Fibroblast of villous mesenchyme (primary cell): ENCODE measurements at regions not wholly inside any gene's neighbourhood (a gene's known extent, or its start where the extent isn't known, plus 50 kb on each side); places are given as distances from the start of the nearest gene placed in this dataset.

ENCODE experiments used
- DNase-seq: peaks from one replicate; pipeline ENCODE4 v3.0.0-alpha.2; 2010; ENCODE audit warnings: low read depth
- H3K4me3 ChIP-seq: 2 replicates; pipeline ENCODE4 v1.5.1; 2011; ENCODE audit warnings: low read depth, mild to moderate bottlenecking, low read length
- TF ChIP-seq, protein P1 (sequence below): IDR thresholded peaks from 2 replicates; pipeline ENCODE4 v1.5.1; 2012; ENCODE audit warnings: low read depth, mild to moderate bottlenecking, low read length; ENCODE audit not compliant: insufficient read depth

DNA sequence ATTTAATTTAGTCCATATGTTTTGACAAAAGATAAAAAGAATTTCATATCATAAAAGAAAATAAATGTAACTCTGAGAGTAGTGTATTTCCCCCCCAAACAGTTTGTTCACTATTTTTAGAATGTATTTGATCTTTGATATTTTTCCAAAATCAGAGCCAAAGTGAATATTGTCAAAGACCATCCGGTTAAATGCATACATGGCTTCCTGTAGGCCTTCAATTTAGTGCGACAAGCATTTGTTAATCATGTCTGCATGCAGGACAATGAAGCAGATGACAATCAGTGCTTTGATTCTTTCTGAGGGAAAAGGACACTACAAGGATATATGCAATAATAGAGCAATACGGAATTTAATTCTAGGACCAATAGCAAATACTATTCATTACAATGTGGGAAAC lies 79.8 kb downstream of the ACTBL2 start:
- TF ChIP-seq, protein P1, sequence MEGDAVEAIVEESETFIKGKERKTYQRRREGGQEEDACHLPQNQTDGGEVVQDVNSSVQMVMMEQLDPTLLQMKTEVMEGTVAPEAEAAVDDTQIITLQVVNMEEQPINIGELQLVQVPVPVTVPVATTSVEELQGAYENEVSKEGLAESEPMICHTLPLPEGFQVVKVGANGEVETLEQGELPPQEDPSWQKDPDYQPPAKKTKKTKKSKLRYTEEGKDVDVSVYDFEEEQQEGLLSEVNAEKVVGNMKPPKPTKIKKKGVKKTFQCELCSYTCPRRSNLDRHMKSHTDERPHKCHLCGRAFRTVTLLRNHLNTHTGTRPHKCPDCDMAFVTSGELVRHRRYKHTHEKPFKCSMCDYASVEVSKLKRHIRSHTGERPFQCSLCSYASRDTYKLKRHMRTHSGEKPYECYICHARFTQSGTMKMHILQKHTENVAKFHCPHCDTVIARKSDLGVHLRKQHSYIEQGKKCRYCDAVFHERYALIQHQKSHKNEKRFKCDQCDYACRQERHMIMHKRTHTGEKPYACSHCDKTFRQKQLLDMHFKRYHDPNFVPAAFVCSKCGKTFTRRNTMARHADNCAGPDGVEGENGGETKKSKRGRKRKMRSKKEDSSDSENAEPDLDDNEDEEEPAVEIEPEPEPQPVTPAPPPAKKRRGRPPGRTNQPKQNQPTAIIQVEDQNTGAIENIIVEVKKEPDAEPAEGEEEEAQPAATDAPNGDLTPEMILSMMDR: no peak
- no peak for DNase-seq
- no peak overlapping the region for H3K4me3 ChIP-seq

- DNase-seq: no peak
- no peak overlapping the region for H3K4me3 ChIP-seq
- TF ChIP-seq, protein P1: no peak
Measured at GRCh38 chr5:57402348-57402747, 80.3 kb downstream of the ACTBL2 start.

- no peak overlapping the region for H3K4me3 ChIP-seq
- no peak for DNase-seq
- TF ChIP-seq, protein P1: no peak
Measured at GRCh38 chr5:57398413-57399093, 84.1 kb downstream of the ACTBL2 start.

GRCh38 chr5:57396701-57397100 lies 85.9 kb downstream of the ACTBL2 start:
- TF ChIP-seq, protein P1: no peak
- DNase-seq: no peak
- no peak overlapping the region for H3K4me3 ChIP-seq

- DNase-seq: no peak
- TF ChIP-seq, protein P1: no peak
- H3K4me3 ChIP-seq: no peak overlapping the region
Measured at GRCh38 chr5:57394421-57395210, 88.0 kb downstream of the ACTBL2 start.

DNA sequence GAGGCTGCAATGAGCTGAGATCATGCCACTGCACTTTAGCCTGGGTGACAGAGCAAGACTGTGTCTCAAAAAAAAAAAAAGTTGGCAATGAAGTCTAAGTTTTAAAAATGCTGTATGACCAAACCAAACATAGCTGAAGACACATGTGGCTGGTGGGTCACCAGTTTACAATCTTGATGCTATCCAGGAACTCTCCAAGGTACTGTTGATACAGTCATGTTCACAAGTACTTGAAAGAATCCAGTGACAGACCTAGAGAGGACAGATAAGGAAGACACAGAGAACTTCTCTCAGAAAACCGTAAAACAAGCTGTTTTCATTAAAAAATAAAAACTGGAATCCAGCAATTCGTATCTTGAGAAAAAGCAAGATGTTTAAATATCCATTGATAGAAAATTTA lies 95.7 kb downstream of the ACTBL2 start:
- H3K4me3 ChIP-seq: no peak overlapping the region
- DNase-seq: peak; percentile 74
- TF ChIP-seq, protein P1: no peak
